ENCODE measurements at regions not wholly inside any gene's neighbourhood (a gene's known extent, or its start where the extent isn't known, plus 50 kb on each side); places are given as distances from the start of the nearest gene placed in this dataset.

- no peak for TF ChIP-seq REST (IDR thresholded peaks at IDR 0.05; ENCODE audit: unreplicated experiment)
- TF ChIP-seq CTCF (conservative IDR thresholded peaks at IDR 0.05; ENCODE audit: low read depth in 2 of 2), result no peak
- no peak for TF ChIP-seq POLR2AphosphoS5 (IDR thresholded peaks at IDR 0.05; ENCODE audit: low read depth)
- TF ChIP-seq JUNB (IDR thresholded peaks at IDR 0.05; ENCODE audit: unreplicated experiment), result no peak
- TF ChIP-seq EZH2 (IDR thresholded peaks at IDR 0.05; ENCODE audit: low read depth, unreplicated experiment), result no peak
- TF ChIP-seq CREB1 (CRISPR knock-in tag; IDR thresholded peaks at IDR 0.05; ENCODE audit: low read depth), result no peak
These were observed 78.4 kb upstream of the PMEPA1 start for GRCh38 chr20:57787990-57788781.
